GM21786 (cell line): ENCODE measurements at regions not wholly inside any gene's neighbourhood (a gene's known extent, or its start where the extent isn't known, plus 50 kb on each side); places are given as distances from the start of the nearest gene placed in this dataset.
"Not testable (repeated sequence)": the region's sequence is repeated elsewhere in the genome, so short reads cannot be mapped to it uniquely, and the experiment has no call there.

Source experiments
- ATAC-seq: cut with Tn5 transposase; IDR thresholded peaks from one replicate; pipeline ENCODE4 v1.9.1; 2021; ENCODE audit not compliant: unreplicated experiment

DNA sequence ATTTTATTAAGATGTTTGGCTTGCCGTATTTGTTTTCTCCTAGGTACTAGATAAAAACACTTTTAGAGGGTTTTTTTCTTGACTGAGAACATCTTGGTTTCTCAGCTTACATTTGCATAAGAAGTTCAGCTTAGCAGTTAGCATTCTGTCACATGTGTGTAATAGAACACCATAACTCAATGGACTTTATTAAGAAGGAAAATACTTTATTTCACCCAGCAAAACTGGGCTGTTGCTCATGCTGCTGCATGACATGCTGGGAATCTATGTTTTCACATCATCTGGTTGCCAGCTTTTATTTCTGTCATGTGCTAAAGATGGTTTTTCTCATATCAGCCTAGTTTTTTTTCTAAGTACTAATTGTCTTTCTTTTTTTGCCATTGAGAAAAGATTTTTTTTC is 144.6 kb downstream of the UTRN start:
- no peak for ATAC-seq

GRCh38 chr6:144433446-144433845 is 148.3 kb downstream of the UTRN start:
- not testable (repeated sequence) for ATAC-seq

- no peak for ATAC-seq
Observed at GRCh38 chr6:144434308-144434990, 149.3 kb downstream of the UTRN start.

DNA sequence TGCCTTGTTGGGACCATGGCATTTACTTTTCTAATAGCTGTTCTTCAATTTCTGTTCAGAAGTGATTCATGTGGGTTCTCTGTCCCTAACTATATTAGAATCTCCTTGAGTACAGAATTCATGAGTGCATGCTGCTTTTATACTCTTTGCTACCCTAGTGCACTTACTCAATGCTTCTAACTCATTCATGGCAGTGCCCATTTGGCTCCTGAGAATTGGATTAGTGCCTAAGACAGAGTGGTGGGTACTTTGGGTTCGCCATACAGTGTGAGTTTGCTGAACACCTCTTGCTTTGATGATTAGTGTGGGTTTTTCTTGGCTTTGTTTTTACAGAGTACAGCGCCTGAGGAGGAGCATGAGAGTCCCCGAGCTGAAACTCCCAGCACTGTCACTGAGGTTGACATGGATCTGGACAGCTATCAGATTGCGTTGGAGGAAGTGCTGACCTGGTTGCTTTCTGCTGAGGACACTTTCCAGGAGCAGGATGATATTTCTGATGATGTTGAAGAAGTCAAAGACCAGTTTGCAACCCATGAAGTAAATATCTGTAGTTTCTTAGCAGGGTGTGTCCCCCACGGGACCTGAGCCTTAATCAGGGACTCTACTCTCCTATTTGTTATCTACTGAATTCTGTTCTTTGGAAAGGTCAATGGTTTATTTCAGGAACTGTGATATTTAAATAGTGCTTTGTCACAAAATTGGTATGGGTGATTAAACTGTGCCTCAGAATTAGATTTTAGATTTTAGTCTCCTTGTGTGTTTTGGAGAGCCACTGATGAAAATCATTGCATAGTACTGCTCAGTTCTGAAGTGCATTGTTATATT is 150.7 kb downstream of the UTRN start:
- no peak for ATAC-seq

DNA sequence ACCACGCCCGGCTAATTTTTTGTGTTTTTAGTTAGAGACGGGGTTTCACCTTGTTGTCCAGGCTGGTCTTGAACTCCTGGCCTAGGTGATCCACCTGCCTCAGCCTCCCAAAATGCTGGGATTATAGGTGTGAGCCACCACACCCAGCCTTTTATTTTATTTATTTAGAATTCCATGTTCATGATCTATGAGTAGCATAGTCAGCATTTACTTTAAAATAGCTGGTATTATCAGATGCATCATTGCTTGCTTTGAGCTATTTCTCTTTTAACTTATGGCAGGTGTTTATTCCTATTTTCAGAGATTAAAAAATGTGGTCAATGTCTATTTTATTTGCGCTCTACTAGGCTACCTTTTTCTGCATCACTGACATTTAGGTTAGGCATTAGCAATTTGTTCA is 152.0 kb downstream of the UTRN start:
- no peak for ATAC-seq

- ATAC-seq = no peak
Observed at GRCh38 chr6:144438103-144438502, 153.0 kb downstream of the UTRN start.

DNA sequence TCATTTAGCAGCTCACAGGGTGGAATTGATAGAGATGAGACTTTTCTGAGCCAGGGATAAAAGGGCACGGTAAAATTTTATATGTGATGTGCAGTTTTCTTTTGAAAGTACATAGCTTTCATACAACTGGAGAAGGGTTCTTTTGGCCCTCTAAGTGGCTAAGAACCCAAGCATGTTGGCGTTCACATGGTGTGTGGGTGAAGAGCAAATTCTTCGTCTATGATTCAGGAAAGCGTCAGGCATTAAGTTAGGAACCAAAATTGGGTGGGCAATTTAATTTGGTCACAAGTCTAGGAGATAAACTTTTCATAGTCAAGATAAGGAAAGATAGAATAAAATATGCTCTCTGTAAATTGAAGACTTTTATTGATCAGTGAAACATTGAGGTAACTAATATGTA is 153.9 kb downstream of the UTRN start:
- no peak for ATAC-seq

DNA sequence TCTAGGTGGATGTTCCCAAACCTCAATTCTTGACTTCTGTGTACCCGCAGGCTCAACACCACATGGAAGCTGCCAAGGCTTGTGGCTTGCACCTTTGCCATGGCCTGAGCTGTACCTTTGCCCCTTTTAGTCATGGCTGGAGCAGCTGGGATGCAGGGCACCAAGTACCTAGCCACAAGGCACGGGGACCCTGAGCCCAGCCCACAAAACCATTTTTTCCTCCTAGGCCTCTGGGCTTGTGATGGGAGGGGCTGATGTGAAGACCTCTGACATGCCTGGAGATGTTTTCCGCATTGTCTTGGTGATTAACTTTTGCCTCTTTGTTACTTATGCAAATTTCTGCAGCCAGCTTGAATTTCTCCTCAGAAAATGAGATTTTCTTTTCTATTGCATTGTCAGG is 156.7 kb downstream of the UTRN start:
- ATAC-seq = not testable (repeated sequence)

GRCh38 chr6:144443157-144443556 is 158.0 kb downstream of the UTRN start:
- no peak for ATAC-seq

DNA sequence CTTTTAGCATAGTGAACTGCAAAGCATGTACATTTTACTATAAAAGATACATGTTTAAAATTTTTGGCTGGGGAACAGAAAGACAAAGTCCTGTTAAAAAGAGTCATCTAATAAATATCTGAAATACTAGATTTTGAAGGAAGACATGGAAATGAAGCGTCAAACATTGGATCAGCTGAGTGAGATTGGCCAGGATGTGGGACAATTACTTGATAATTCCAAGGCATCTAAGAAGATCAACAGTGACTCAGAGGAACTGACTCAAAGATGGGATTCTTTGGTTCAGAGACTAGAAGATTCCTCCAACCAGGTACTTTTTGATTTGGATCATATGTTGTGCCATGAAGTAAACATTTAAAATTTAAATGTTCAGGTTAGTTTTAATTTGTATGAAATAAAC is 162.3 kb downstream of the UTRN start:
- ATAC-seq = no peak

DNA sequence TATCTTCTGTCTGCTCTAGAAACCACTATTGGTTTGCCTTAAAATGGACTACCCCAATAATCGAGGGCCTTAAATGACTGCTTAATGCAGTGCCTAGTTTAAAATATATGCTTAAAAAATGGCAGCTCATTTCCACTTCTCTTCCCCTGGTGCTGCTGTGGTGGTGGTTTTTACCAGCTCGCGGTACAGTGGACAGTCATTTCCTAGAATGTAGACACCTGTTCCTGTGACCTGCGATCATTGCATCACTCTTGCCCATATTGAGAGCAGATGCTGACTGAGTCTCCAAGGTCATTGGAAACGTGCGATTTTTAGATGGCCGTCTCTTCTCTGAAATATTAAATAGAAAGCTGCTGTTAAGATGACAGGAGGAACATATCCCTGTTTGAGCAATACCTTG is 164.1 kb downstream of the UTRN start:
- ATAC-seq = no peak

DNA sequence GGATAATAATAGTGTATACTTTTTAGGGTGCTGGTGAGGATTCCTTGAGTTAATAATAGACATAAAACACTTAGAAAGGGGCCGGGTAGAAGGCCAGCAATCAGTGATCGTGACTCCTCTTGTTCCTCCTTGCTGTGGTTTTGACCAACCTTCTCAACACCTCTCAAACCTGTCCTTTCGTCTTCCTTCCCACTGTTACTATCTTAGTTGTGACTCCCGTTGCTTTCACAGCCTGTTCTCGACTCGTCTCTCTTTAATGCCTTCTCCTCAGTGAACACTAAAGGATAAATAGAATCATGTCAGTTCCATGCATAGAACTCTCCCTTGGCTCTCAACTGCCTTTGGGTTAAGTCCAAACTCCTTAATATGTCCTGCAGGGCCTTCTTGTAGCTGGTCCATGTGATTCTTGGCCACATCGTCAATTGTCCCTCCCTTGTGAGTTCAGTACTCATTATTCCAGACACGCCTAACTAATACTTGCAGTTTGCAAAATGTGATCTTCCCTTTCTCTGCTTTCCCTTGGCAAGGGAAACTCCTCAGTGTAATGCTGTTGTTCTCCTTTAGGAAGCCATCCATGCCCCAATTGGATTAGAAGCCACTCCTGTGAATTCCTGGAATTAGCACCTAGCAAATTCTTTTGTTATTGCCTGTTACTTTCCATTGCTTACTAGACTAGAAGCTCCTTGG is 164.9 kb downstream of the UTRN start:
- no peak for ATAC-seq

DNA sequence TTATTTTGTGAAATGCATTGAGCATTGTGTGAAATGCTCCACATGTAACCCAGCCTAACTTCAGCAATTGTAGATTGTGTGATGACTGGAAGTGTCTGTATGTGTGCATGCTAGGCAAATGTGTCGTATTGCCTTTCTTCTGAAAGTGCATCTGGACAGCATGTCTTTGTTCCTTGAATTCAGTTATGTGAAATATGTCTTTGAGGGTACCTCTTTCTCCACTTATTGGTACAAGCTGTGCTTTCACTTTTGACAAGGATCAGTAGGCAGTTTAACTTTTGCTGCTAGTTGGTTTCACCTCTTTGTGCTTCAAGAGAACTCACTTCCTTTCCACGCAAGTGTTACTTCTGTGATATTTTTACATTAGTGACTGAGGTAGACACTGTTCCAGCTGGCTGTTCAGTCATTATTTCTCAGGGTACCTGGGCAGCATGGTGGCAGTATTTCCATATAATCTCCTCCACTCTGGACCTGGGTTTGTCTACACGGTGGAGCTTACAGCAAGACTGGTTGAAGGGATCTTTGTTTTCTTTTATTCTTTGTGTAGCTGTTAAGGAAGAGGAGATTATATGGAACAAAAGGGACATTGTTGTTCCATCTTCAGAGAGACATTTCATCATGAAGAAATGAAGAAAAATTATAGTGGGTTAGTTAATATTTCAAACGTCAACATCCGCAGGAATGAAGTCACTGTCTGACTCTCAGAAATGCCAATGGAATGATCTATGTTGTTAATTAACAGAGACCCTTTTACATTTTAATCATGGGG is 175.4 kb downstream of the UTRN start:
- ATAC-seq = peak; percentile 93

- ATAC-seq = no peak
Observed at GRCh38 chr6:144462058-144462457, 176.9 kb downstream of the UTRN start.

DNA sequence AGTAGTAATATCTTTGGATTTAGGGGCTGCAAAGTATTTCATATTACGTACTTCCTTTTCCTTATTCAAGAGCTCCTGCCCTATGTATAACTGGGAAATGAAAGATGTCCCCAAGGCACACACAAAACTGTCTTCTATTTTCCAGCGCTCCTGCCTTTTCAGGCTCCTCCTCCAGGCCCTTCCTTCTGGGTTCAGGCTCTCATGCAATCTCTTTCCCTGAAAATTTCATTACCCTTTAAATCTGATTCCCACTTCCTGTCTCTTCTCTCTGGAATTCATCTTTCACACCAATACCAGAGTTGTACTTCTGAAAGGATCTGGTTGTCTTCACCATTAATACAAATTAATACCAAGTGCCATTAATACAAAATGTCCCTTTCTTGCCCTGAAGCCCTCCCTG is 181.6 kb downstream of the UTRN start:
- no peak for ATAC-seq

- no peak for ATAC-seq
Observed at GRCh38 chr6:144467172-144467762, 182.1 kb downstream of the UTRN start.

DNA sequence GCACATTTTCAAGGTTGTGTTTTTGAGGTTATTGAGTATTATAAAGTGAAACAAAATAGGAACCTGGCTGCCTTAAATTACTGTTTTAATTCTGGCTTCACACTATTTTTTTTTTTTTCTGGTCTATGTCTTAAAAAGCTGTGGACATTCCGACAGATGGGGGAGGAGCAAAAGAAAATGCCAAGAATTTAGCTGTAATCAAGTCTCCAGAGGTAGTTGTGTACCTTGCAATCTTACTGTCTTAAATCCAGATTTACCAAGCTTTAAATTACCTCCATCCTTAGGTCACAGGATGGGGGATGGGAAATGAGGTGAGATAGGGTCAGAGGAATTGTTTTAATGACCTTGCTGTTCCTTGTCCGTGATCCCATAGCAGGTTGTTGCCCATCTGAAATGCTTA is 182.8 kb downstream of the UTRN start:
- no peak for ATAC-seq

DNA sequence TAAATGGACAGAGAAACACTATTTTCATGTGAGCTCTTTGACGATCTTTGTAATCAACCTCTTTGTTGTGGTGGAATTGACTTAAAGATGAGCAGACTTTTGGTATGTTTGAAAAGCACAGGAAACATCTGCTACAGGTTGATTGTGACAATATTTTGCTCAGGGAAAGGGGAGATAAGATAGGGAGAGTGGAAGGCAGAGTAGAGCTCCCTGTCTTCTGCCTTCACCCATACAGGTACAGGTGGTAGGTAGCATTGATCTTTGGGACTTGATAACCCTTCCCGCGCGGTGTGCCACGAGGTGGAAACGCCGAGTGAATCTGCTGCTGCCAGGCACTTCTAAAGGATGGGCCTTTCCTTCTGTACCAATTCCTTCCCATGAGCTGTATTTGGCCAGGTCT is 183.6 kb downstream of the UTRN start:
- ATAC-seq = peak; percentile 14

GRCh38 chr6:144469144-144469575 is 184.0 kb downstream of the UTRN start:
- ATAC-seq = peak; percentile 90

DNA sequence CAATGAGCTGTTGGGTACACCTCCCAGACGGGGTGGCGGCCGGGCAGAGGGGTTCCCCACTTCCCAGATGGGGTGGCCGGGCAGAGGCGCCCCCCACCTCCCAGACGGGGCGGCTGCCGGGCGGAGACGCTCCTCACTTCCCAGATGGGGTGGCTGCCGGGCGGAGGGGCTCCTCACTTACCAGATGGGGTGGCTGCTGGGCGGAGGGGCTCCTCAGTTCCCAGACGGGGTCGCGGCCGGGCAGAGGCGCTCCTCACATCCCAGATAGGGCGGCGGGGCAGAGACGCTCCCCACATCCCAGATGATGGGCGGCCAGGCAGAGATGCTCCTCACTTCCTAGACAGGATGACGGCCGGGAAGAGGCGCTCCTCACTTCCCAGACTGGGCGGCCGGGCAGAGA is 185.1 kb downstream of the UTRN start:
- not testable (repeated sequence) for ATAC-seq

DNA sequence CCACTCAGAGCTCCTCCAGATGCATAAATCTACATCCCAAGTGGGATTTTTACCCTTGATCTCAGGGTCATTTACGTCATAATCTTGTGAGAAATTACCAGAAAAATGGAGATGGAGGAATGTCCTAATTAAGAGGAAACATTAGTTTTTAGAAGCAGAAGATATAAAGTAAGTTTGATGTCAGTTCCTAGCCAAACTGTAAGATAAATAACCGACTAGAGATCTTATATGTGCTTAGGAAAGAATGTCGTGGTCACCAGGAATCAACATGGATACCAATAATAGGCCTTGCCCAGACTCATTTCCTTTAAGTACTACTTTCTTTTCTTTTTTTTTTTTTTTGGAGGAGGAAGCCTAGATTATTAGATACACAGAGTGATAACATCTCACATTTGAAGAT is 186.9 kb downstream of the UTRN start:
- ATAC-seq = no peak
